Pons (tissue), 1 donor: ENCODE measurements at regions not wholly inside any gene's neighbourhood (a gene's known extent, or its start where the extent isn't known, plus 50 kb on each side); places are given as distances from the start of the nearest gene placed in this dataset.

Experiments used
- DNase-seq: peaks from one replicate; pipeline ENCODE4 v3.0.0-alpha.2; 2016; ENCODE audit warnings: low spot score

DNA sequence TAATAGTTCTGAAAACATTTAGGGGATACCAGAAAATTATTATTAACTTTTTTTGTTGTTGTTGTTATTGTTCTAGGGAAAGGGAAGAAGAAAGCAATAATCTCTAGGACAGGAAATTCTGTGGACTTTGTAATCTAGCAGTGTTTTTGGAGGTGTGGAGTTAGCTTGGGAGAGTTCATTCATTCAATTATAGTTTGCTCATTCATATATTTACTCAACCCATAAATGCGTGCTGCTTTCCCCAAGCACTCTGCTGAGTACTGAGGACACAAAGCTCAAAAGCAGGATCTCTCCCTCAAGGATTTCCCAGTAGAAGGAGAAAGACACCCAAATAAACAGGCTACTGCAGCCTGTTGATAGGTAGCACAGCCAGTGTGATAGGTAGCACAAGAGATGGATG, 984.3 kb downstream of the BCL11A start:
- DNase-seq: no peak

GRCh38 chr2:59568461-59568860, 985.0 kb downstream of the BCL11A start:
- no peak for DNase-seq

GRCh38 chr2:59567151-59567550, 986.3 kb downstream of the BCL11A start:
- no peak for DNase-seq

DNA sequence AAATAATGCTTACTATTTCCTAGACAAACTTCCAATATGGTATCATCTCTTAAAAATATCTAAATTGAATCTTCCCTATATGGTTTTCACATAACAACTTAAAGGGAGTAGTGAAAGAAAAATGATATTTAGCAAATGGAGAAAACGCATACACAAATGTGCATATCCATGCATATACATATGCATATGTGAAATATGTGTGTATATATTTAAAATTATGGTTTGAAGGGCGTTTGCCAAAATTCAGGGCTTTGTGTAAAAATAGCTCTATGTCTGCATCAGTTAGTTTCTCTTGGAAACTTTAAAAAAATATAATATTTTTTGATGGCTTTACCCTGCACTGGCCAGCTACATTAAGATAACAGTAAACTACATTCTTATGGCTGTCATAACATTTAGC, 986.7 kb downstream of the BCL11A start:
- no peak for DNase-seq

- no peak for DNase-seq
Observed at GRCh38 chr2:59561281-59561680, 992.2 kb downstream of the BCL11A start.

- DNase-seq: no peak
Observed at GRCh38 chr2:59560769-59561168, 992.7 kb downstream of the BCL11A start.

GRCh38 chr2:59540864-59541263, 1012.6 kb downstream of the BCL11A start:
- no peak for DNase-seq

GRCh38 chr2:59538398-59538911, 1015.0 kb downstream of the BCL11A start:
- DNase-seq: no peak

- DNase-seq: no peak
Observed at GRCh38 chr2:59532808-59533207, 1020.6 kb downstream of the BCL11A start.

DNA sequence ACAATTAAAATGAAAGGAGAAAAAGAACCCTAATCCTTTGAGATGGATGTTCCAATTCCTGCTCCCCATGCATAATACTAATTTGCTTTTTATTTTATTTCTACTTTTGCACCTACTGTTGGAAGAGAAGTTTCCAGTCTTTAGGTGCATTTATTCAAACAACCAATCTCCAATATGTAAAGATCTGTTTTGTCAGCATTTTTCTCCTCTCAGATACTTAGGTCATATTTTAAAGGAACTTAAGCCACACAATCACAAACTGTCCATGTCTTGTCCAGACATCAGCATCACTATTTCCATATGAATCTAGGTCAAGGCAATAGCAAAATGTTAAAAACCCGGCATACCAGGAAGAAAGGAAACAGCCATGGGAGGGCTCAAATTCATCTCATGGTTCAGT, 1023.2 kb downstream of the BCL11A start:
- no peak for DNase-seq

DNA sequence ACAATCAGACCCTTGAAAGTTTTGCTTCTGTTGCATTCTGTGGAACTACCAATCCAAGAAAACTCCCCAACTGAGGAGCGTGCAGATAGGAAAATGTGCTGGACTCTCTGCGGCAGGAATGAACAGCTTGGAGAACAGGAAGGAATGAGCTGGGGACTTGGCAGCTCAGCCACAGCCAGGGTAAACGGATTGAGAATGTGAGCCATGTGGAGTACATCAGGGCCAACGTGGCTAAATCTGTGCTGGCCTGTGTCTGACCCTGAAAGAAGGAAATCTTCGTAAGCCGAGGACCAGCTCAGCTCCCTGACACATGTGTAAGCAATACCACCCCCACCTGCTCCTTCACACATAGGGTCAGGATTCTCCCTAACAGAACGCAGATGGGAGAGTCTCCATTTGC, 1023.7 kb downstream of the BCL11A start:
- peak; percentile 3 for DNase-seq

DNA sequence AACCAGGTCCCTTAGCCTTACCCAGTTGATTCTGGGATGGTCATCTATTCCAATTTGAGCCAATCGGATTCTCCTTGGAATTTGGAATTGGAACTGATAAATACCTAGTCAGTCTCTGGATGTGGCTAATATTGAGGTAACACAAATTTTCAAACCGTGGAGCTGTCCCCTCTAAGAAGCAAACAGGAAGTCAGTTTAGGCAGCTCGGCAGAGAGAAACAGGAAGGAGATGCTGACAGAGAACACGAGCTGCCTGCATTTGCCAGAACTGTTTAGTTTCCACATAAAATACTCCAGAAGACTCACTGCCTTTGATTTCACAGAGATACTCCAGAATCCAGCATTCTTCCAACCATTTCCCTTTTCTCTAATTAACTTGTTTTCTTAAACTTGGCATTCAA, 1024.9 kb downstream of the BCL11A start:
- DNase-seq: no peak

DNA sequence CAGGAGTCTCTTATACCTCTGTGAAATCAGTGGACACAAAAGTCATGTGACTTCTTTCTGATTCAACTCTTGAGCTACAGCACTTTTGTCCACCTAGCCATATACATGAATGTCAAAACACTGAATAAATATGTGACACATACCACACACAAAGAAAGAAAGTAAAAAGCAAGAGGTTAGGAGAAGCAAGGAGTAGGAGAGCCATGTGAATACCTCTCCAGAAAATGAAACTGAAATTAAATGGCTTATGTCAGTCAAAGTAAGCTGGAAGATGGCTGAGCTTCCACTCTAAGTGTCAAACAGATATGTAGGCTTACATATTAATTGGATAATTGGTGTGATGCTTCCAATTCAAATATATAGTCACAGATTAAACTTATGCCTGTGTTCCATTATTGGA, 1050.5 kb downstream of the BCL11A start:
- DNase-seq: no peak

GRCh38 chr2:59490994-59491393, 1062.5 kb downstream of the BCL11A start:
- DNase-seq: no peak

DNA sequence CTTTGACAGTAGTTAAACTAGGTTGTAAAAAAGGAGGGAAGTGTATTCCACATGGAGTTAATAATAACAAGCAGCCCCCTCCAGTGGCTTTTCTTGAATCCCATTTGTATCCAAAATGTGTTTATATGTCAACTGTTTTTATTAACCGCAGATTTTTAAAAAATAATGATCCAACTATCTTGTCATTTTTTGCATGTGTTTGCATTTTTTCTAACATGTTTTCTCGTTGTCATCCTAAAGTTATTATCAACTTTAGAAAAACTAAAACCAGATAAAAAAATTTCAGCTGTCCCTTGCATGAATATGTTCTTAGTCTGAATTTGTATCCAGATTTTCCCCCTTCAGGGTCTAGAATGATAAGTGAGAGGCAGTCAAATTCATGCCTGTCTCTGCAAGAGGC, 1063.3 kb downstream of the BCL11A start:
- DNase-seq: no peak

GRCh38 chr2:59484673-59485072, 1068.8 kb downstream of the BCL11A start:
- DNase-seq: no peak

DNA sequence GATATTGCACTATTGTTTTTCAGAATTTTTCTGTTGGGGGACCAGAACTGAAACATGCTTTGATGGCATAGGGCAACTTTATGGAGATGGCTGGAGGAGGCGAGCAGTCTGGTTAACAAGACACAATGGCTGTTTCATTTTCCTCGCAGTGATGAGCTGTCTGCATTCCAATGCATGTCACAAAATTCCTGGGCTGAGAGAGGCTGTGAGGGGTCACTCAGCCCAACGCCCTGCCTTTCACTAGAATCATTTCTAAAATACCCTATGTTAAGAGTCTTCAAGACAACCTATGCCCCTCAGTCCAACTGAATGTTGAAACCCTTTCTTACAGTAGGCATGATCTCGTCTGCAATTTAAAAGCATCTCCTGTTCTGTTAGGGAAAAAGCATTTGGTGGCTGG, 1090.0 kb downstream of the BCL11A start:
- DNase-seq: no peak

- no peak for DNase-seq
Observed at GRCh38 chr2:59462422-59463197, 1090.8 kb downstream of the BCL11A start.

DNA sequence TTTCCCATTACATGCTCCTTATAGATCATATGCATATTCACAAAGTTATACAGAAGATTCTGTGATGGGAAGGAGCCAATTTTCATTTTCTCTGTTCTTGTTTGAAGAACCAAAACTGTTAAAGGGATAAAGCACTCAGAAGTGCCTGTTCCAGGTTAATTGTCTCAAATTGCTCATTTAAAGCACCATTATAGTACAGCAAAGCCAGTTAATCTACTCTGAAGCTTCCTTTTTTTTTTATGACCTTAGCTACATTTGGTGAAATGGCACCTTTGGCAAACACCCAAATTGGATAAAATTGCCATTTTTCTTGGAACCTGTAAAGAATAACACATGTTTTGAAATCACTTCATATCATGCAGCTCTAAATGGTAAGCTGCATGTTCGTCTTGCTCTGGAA, 1092.3 kb downstream of the BCL11A start:
- no peak for DNase-seq

GRCh38 chr2:59458800-59459199, 1094.7 kb downstream of the BCL11A start:
- no peak for DNase-seq

DNA sequence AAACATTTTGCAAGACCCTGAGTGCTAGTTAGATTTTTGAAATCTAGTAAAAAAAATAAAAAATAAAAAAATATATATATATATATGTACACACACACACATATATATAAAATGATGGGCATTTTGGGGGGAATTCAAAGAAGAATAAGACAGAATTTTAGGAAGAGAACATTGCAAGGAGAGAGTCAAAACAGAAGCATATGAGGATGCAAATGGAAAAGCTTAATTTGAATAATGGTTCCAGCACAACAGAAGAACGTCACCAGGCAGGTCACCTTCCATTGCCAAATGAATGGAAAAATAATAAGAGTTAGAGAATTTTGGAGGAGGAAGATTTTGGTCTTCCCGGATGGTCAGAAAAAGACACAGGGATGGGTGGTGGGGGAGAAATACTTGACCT, 1097.2 kb downstream of the BCL11A start:
- DNase-seq: no peak

- DNase-seq: no peak
Observed at GRCh38 chr2:59449274-59449673, 1104.2 kb downstream of the BCL11A start.

DNA sequence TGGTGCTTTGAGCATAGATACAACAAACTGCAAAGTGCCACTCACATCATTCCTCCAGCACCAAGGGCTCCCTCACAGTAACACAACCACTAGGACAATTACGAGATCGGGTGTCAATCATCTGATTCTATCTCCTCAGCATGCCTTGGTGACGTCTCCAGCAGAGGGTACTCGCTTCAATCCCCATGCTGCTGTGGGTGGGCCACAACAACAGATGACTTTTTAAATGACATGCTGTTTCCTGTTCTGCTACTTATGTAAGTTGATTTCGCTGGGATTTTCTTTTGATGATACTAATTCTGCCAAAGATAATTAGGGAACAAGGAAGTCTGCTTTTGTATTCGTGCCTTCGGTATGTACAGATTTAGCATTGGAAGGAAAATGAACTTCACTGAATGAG, 1113.0 kb downstream of the BCL11A start:
- DNase-seq: no peak

GRCh38 chr2:59435635-59436034, 1117.8 kb downstream of the BCL11A start:
- DNase-seq: no peak
